GM12891 (cell line): ENCODE measurements at regions not wholly inside any gene's neighbourhood (a gene's known extent, or its start where the extent isn't known, plus 50 kb on each side); places are given as distances from the start of the nearest gene placed in this dataset.

Experiments
- POLR2A ChIP-seq: IDR thresholded peaks from 2 replicates; pipeline ENCODE4 v1.6.1; 2011; ENCODE audit warnings: low read depth, low read length, control low read depth
- POLR2AphosphoS5 ChIP-seq: IDR thresholded peaks from 2 replicates; pipeline ENCODE4 v1.6.1; 2011; ENCODE audit warnings: low read depth, low read length, control low read depth
- POU2F2 ChIP-seq: IDR thresholded peaks from 2 replicates; pipeline ENCODE4 v1.6.1; 2011; ENCODE audit warnings: low read depth, mild to moderate bottlenecking, control low read depth, low read length, moderate library complexity
- SPI1 ChIP-seq: IDR thresholded peaks from 2 replicates; pipeline ENCODE4 v1.6.1; 2011; ENCODE audit warnings: low read depth, low read length, control low read depth
- TAF1 ChIP-seq: IDR thresholded peaks from 2 replicates; pipeline ENCODE4 v1.6.1; 2011; ENCODE audit warnings: low read depth, low read length, control low read depth

GRCh38 chr20:43372051-43372450 is 85.6 kb upstream of the SRSF6 start:
- TF ChIP-seq POLR2A: no peak
- no peak for TF ChIP-seq TAF1
- TF ChIP-seq POLR2AphosphoS5: no peak
- TF ChIP-seq SPI1: no peak
- no peak for TF ChIP-seq POU2F2
